GM23248 (cell line): ENCODE measurements at regions not wholly inside any gene's neighbourhood (a gene's known extent, or its start where the extent isn't known, plus 50 kb on each side); places are given as distances from the start of the nearest gene placed in this dataset.
A peak's percentile ranks its signal among the peaks of the same experiment; 100 is the strongest.

Source experiments
- DNase-seq: peaks from one replicate; pipeline ENCODE4 v3.0.0-alpha.2; 2015
- H2AFZ ChIP-seq: fragments of 200-600 bp; sonication (generic); 2 replicates; pipeline ENCODE4 v1.6.1; 2016; ENCODE audit warnings: antibody characterized with exemption
- H3F3A ChIP-seq: fragments of 200-600 bp; sonication (generic); 2 replicates; pipeline ENCODE4 v1.6.1; 2016; ENCODE audit warnings: mild to moderate bottlenecking, antibody characterized with exemption, mixed run types; ENCODE audit not compliant: insufficient read depth
- H3K27ac ChIP-seq: fragments of 200-600 bp; sonication (generic); 2 replicates; pipeline ENCODE4 v1.5.1; 2016; ENCODE audit warnings: mild to moderate bottlenecking
- H3K27me3 ChIP-seq: fragments of 200-600 bp; sonication (generic); replicated peaks from 2 replicates; pipeline ENCODE4 v1.6.1; 2016; ENCODE audit warnings: mild to moderate bottlenecking; ENCODE audit not compliant: insufficient read depth
- H3K36me3 ChIP-seq: fragments of 200-600 bp; sonication (generic); 2 replicates; pipeline ENCODE4 v1.6.1; 2016; ENCODE audit warnings: low read depth, mild to moderate bottlenecking
- H3K4me1 ChIP-seq: fragments of 200-600 bp; sonication (generic); 2 replicates; pipeline ENCODE4 v1.6.1; 2016; ENCODE audit warnings: mild to moderate bottlenecking; ENCODE audit not compliant: insufficient read depth
- H3K4me2 ChIP-seq: fragments of 200-600 bp; sonication (generic); one replicate; pipeline ENCODE4 v1.6.1; 2016; ENCODE audit warnings: mild to moderate bottlenecking; ENCODE audit not compliant: unreplicated experiment
- H3K4me3 ChIP-seq: fragments of 200-600 bp; sonication (generic); 2 replicates; pipeline ENCODE4 v1.5.1; 2016; ENCODE audit warnings: mild to moderate bottlenecking
- H3K79me2 ChIP-seq: fragments of 200-600 bp; sonication (generic); 2 replicates; pipeline ENCODE4 v1.6.1; 2016; ENCODE audit warnings: mild to moderate bottlenecking; ENCODE audit not compliant: insufficient read depth
- H3K9ac ChIP-seq: fragments of 200-600 bp; sonication (generic); 2 replicates; pipeline ENCODE4 v1.6.1; 2016; ENCODE audit warnings: mild to moderate bottlenecking
- H3K9me2 ChIP-seq: fragments of 200-600 bp; sonication (generic); 2 replicates; pipeline ENCODE4 v1.6.1; 2016; ENCODE audit warnings: mixed run types, mild to moderate bottlenecking, moderate library complexity; ENCODE audit not compliant: insufficient read depth
- H3K9me3 ChIP-seq: fragments of 200-600 bp; sonication (generic); one replicate; pipeline ENCODE4 v1.6.1; 2017; ENCODE audit warnings: low read depth
- H4K20me1 ChIP-seq: fragments of 200-600 bp; sonication (generic); 2 replicates; pipeline ENCODE4 v1.6.0; 2016; ENCODE audit not compliant: insufficient read depth
- EZH2 ChIP-seq: fragments of 200-600 bp; sonication (generic); IDR thresholded peaks from 2 replicates; pipeline ENCODE4 v1.6.1; 2018; ENCODE audit warnings: antibody characterized with exemption, mild to moderate bottlenecking; ENCODE audit not compliant: insufficient read depth, poor library complexity, severe bottlenecking
- EZH2phosphoT487 ChIP-seq: fragments of 200-600 bp; sonication (generic); IDR thresholded peaks from 2 replicates; pipeline ENCODE4 v1.6.1; 2018; ENCODE audit warnings: antibody characterized with exemption, moderate library complexity, mild to moderate bottlenecking, low read depth; ENCODE audit not compliant: insufficient read depth
- WGBS, 2 experiments: methylation state at CpG; one replicate each; pipeline ENCODE4 v1.1.6; 2015 to 2017; ENCODE audit warnings: low lambda C conversion rate in 2 of 2, low coverage in 1 of 2; ENCODE audit errors: missing lambda C conversion rate in 2 of 2; 5-methylcytosine and 5-hydroxymethylcytosine counted together
- in situ Hi-C: fragments of 300-500 bp; cut with MboI; formaldehyde crosslinking; loops from 2 replicates; pipeline ENCODE4 v1.15.0; 2020

- Histone ChIP-seq H3K4me3 (no peak overlapping the region), H3K79me2 (no peaks in the 10 kb centered on the region), H3K9me2 (no peaks in the 10 kb centered on the region), H3F3A (no peaks in the 10 kb centered on the region), H2AFZ (no peak overlapping the region), H3K36me3 (no peaks in the 10 kb centered on the region), H3K9ac (no peak overlapping the region), H3K4me1 (no peaks in the 10 kb centered on the region), H3K27me3 (0 out of 2 replicates have a peak, but pooled peaks cover 5% of the 10 kb centered on the region), H3K9me3 (no peaks in the 10 kb centered on the region), H3K27ac (no peak overlapping the region), H3K4me2 (no peak overlapping the region), H4K20me1 (no peaks in the 10 kb centered on the region)
- in situ Hi-C loops: no loop called here
- 20 to 23% methylated on average over 1 of the region's 1 CpG for WGBS, 2 experiments
- peak; percentile 0 for DNase-seq
- TF ChIP-seq EZH2phosphoT487 (no peak), EZH2 (no peak)
Observed at GRCh38 chr13:108037348-108037747, 178.0 kb downstream of the LIG4 start.

- no peaks in the 10 kb centered on the region for H3K36me3 ChIP-seq
- DNase-seq: no peak
- H3K9me2 ChIP-seq: no peaks in the 10 kb centered on the region
- H3K9ac ChIP-seq: no peak overlapping the region
- H3K4me1 ChIP-seq: no peaks in the 10 kb centered on the region
- WGBS, 2 experiments: 6 to 10% methylated on average over 4 of the region's 4 CpGs
- no peaks in the 10 kb centered on the region for H4K20me1 ChIP-seq
- H2AFZ ChIP-seq: no peak overlapping the region
- H3F3A ChIP-seq: no peaks in the 10 kb centered on the region
- H3K9me3 ChIP-seq: no peaks in the 10 kb centered on the region
- no peak for TF ChIP-seq EZH2phosphoT487
- no peak for TF ChIP-seq EZH2
- no peak overlapping the region for H3K4me3 ChIP-seq
- no peaks in the 10 kb centered on the region for H3K79me2 ChIP-seq
- no peak overlapping the region for H3K27ac ChIP-seq
- peaks cover 5% of the 10 kb centered on the region; the same call in 1 of the 2 replicates for H3K27me3 ChIP-seq
- H3K4me2 ChIP-seq: no peak overlapping the region
- in situ Hi-C loops: no loop called here
Observed at GRCh38 chr13:108036411-108036932, 178.9 kb downstream of the LIG4 start.

GRCh38 chr13:108034909-108035410 is 180.4 kb downstream of the LIG4 start:
- Histone ChIP-seq H3K4me3 (no peak overlapping the region), H3K9me2 (no peaks in the 10 kb centered on the region), H3K4me1 (no peaks in the 10 kb centered on the region), H3K36me3 (no peaks in the 10 kb centered on the region), H3F3A (no peaks in the 10 kb centered on the region), H2AFZ (no peak overlapping the region), H3K79me2 (no peaks in the 10 kb centered on the region), H4K20me1 (no peaks in the 10 kb centered on the region), H3K27me3 (peaks cover 8% of the 10 kb centered on the region; the same call in 1 of the 2 replicates), H3K9me3 (no peaks in the 10 kb centered on the region), H3K9ac (no peak overlapping the region), H3K27ac (no peak overlapping the region), H3K4me2 (no peak overlapping the region)
- DNase-seq: no peak
- WGBS, 2 experiments: 38 to 46% methylated on average over 5 of the region's 5 CpGs
- TF ChIP-seq EZH2 (no peak), EZH2phosphoT487 (no peak)
- in situ Hi-C loops: no loop called here

GRCh38 chr13:108033800-108034707 is 181.3 kb downstream of the LIG4 start:
- Histone ChIP-seq H3K79me2 (no peaks in the 10 kb centered on the region), H3K9ac (no peak overlapping the region), H3K4me1 (no peaks in the 10 kb centered on the region), H3K9me2 (no peaks in the 10 kb centered on the region), H3K27me3 (peaks cover 8% of the 10 kb centered on the region; the same call in 1 of the 2 replicates), H3F3A (no peaks in the 10 kb centered on the region), H3K27ac (no peak overlapping the region), H3K4me2 (no peak overlapping the region), H3K36me3 (no peaks in the 10 kb centered on the region), H4K20me1 (no peaks in the 10 kb centered on the region), H3K4me3 (no peak overlapping the region), H3K9me3 (no peaks in the 10 kb centered on the region), H2AFZ (no peak overlapping the region)
- WGBS, 2 experiments: 17 to 22% methylated on average over 3 of the region's 3 CpGs
- in situ Hi-C loops: no loop called here
- no peak for DNase-seq
- TF ChIP-seq EZH2phosphoT487 (no peak), EZH2 (no peak)
